HG02852 (cell line): ENCODE measurements at regions not wholly inside any gene's neighbourhood (a gene's known extent, or its start where the extent isn't known, plus 50 kb on each side); places are given as distances from the start of the nearest gene placed in this dataset.
"Not testable (repeated sequence)": the region's sequence is repeated elsewhere in the genome, so short reads cannot be mapped to it uniquely, and the experiment has no call there.

Source experiments
- ATAC-seq: cut with Tn5 transposase; IDR thresholded peaks from one replicate; pipeline ENCODE4 v1.9.1; 2021; ENCODE audit warnings: mild to moderate bottlenecking, moderate library complexity; ENCODE audit not compliant: unreplicated experiment

DNA sequence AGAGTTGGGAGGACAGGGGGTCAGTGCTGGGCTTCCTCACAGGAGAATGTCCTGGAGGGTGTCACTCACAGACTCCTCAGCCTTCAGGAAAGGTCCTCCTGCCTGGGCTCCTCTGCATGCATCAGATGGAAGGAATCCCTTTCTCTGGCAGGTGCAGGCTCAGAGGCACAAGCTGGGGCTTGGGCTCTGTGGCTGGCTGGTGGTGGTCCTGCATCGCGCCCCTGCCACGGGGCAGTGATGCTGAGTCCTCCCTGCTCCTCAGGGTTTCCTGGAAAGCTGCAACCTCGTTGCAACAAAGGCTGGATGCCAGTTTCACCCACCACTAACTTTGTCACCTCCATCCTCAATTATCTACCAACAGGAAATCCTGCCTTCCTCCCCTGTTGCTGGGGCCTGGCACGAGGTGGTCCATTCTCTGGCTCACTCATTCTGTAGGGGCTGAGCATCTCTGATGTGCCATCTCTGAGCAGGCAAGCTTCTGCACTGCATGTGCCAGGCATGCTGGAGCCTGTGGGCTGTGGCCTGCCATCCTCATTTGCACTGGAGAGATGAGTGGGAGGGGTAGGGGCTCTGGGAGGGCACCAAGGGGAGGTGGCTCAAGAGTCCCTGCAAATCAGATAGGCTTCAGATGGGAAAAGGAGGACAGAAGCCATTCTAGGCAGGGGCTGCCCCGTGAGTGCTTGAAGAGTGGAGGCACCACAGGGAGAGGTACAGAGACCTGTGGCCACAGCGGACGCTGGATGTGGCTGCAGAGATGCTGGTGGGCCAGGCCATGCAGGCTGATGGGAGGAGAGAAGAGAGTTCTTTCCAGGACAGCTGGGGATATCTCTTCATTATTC is 272.6 kb upstream of the HS6ST1 start:
- no peak for ATAC-seq

DNA sequence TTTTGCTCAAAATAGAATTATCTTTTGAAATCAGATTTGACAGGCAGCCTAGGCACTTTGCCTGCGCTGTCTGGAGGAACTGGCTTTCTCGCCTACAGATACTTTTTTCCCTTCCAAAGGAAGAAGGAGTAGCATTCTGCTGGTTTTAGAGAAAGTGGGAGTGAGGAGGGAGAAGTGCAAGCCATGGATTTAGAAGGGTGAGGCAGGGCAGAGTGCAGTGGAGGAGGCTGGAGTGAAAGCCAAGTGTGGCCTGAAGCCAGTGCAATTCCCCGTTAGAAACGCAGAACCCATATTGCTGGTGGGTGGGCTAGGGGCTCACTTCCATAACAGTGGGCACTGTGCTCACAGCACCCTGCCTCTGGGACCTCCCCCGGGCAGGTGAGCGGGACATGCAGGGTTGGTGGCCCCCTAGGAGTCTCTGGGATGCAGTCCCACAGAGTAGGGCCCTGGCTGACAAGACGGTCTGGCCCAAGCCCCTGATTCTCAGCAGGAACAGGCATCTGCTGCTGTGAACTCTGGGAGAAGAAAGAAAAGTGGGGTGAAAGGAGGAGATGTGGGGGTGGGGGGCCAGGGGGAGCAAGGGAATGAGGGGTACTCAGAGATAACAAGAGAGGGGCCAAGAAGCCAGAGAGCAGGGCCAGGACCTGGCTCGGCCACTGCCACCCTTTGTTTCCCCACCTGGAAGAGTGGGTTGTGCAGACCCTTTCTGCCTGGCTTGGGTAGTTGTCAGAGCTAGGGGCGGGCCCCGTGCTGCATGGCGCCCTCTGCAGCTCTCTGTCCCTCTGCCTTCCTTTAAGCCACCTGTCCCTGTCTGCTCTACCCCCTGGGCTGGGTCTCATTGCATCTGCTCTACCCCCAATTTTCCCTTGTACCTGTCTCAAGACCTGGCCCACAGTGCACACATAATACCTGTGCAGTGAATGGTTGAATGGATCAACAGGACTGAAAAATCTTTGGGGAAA is 273.5 kb upstream of the HS6ST1 start:
- no peak for ATAC-seq

DNA sequence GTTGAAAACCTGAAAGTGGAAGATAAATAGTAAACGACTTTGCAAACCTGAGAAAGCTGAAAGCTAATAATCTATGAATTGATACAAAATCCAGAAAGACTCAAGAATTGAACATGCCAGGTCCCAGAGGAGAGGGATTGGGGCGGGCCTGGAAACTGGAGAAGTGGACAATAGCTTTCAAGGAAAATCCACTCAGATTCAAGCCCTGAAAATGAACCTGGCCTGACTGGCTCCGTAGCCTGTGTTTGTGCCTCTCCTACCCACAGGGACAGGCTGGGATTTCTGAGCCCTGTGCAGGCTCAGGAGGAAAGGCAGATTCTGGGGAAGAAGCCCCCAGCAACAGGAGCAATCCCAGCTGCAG is 274.8 kb upstream of the HS6ST1 start:
- no peak for ATAC-seq

DNA sequence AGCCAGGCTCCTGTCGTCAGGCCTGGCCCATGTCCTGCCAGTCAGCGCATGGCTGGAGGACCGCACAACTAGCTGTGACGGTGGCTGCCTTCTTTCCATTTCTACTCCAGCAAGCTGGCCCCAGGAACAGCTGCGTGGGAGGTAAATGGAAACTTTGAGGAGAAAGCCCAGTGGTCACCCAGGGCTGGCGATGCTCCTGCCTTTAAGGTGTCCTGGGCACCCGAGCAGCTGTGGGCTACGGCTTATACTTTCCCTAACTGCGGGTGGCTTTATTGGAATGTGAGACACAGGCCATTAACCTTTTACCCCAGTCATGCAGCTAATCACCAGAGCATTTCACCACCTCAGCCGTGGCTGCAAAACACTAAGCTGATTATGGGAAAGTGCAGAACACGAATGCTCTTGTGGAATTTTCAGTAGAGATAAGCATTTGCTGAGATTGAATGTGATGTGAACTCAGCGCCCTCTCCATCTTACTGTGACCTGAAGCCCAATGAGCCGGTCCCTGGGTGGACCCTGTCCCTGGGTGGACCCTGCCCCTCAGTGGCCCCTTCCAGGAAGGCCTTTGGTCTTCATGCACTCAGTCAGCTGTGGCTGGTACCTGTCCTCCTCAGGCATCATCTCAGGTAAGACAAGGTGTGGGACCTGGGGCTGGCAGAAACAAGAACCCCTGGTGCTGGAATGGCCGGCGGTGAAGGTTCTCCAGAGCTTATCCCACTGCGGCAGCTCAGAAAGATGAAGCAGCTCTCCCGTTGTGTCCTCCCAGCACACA is 275.4 kb upstream of the HS6ST1 start:
- no peak for ATAC-seq

DNA sequence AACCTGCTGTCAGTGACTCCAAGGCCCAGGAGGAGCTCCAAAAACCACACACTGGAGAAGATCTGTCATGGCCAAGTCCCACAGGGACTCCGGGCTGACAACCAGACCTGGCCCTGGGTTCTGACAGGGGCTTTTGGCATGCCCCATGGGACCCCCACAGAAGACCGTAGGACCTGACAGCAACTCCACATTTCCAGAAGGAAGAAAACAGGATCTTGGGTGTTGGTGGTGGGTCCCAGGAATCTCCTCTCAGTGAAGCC is 275.9 kb upstream of the HS6ST1 start:
- ATAC-seq = no peak

DNA sequence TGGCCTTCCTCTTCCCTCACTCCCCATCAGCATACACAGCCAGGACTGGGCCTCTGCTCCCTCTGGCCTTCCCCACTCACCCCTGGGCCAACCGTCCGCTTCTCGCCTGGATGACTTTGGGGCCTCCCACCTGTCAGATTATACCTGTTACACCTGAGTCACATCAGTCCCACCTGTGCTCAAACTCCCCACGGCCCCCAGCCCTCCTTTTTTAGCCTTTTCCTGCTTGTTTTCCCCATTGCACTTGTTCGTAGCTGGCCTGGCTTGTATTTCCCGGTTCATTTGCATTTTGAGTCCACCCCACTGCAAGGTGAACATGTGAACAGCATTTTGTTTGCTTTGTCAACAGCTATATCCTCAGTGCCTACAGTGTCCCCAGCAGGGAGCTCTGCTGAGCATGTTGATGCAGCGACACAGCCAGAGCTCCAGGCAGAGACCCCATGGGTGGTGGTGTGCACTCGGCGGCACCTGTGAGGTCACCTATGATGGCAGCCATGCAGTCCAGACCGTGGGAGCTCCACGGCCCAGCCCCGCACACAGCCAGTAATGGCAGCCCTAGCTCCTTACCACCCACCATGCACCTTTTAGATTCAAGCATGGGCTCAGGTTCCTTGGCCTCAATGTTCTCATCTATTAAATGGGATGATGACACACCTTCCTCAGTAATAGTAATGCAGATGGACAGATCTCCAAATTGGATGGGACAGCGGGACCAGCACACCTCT is 276.4 kb upstream of the HS6ST1 start:
- ATAC-seq = no peak

DNA sequence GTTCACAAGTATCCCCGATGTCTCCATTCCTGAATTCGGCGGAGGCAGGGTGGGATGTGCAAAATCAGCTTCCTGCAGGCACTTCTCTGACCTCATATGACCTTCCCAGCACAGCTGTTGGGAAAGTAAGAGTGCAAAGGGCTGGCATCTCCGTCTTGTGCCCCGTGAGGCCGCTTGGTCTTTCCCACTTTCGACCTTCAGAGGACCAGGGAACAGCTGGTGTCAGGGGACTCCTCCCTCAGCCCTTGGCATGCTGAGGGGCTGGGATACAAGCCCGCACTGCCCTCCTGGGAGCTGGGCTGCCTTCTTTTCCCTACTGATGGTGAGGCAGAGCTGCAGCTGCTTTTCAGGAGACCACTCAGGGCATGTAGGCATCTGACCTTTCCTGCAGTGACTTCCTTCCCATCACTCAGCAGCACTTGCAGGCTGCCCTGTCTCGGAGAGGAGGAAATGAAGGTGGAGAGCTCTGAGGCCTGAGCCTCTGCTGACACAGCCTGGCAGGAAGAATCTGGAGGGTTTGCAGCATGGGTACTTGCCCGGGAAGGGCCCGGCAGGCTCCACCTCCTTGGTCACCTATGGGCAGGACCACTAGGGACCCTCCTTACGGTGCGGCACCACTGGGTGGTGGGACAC is 277.2 kb upstream of the HS6ST1 start:
- ATAC-seq = no peak

DNA sequence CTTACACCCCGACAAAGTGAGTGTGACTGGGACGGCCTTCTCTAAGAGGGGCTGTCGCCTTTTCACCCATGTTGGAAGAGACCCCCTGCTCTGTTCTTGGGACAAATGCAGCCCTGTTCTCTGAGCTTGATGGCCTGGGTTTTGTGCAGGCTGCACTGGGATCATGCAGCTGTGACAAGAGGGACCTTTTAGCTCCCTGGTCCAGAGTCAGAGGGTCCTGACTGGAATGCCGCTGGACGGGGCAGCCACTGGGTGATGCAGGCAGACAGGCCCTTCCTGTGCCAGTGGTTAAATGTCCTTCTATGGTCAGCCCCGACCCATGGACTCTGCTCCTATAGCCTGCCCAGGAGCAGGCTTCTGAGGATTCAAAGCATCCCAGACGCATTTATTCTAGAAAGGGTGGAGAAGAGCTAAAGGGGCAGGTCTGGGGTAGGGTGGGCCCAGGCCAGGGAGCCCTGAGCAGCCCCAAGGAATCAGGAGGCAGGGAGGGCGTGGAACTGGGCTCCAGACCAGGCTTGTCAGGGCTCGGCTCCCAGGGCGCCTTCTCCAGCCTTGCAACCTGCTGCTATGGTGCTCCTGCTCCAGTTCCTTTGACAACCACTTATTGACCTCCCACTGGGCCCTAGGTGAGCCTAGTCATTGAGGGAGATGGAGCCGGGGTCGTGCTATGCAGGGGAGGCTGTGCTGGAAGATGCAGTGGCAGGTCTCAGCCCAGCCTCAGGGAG is 277.9 kb upstream of the HS6ST1 start:
- no peak for ATAC-seq

DNA sequence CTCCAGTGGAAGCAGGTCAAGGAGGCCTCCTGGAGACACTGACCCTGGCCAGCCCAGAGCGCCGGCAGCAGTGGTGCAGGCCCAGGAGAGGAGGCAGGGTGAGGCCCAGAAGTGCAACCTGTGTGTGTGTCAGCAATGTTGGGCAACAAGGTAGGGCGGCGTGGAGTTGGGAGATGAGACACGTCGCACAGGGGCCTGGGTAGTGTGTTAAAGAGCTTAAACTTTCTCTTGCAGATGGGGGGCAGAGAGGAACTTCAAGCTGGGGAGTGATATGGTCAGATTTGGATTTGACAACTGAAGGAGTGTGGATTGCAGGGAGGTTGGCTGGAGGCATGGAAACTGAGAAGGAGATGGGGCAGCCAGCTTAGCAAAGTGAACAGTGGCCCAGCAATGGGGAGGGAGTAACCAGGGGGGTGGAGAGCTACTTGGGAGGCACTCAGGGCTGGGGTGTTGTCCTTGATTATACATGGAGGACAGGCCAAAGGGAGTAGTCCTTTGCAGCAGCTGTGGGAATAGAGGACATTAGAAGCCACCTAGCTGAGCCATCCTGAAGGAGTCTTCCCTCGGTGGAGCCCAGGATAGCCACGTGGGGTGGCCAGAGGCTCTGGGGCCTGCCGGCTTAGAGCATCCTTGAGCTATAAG is 278.6 kb upstream of the HS6ST1 start:
- ATAC-seq = no peak

DNA sequence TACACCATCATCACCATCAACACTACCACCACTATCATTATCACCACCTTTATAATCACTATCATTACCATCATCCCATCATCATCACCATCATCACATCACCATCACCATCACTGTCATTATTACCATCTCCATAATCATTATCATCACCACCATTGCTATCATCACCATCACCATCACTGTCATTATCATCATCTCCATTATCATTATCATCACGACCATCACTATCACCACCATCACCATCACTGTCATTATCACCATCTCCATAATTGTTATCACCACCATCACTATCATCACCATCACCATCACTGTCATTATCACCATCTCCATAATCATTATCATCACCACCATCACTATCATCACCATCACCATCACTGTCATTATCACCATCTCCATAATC is 279.6 kb upstream of the HS6ST1 start:
- not testable (repeated sequence) for ATAC-seq

DNA sequence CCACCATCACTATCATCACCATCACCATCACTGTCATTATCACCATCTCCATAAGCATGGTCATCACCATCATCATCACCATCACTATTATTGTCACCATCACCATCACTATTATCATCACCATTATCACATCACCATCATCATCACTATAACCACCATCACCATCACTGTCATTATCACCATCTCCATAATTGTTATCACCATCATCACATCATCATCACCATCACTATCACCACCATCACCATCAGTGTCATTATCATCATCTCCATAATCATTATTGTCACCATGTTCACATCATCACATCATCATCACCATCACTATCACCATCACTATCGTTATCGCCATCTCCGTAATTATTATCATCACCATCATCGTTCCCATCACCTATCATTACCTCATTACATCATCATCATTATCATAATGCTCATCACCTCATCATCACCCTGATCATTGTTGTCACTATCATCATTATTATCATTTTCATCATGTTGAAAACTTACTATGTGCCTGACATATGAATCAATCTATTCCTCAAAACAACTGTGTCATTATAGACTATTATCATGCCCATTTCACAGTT is 280.3 kb upstream of the HS6ST1 start:
- no peak for ATAC-seq

DNA sequence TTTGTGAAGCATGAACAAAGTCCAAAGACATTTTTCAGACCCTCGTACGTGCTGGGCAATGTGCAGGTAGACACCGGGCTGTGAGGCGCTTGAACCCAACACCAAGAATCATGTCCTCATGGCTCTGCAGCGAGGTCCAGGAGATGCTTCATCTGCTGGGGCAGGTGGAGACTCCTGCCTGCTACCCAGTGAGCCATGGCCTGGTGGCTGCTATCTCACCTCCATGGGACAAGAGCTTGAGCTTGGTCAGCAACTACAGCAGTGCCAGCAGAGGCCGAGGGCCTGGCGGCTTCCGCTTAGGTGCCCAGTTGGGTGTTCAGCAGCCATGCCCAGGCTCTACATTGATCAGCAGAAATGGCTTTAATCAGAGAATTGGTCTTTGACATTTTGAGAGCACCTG is 281.0 kb upstream of the HS6ST1 start:
- ATAC-seq = no peak

DNA sequence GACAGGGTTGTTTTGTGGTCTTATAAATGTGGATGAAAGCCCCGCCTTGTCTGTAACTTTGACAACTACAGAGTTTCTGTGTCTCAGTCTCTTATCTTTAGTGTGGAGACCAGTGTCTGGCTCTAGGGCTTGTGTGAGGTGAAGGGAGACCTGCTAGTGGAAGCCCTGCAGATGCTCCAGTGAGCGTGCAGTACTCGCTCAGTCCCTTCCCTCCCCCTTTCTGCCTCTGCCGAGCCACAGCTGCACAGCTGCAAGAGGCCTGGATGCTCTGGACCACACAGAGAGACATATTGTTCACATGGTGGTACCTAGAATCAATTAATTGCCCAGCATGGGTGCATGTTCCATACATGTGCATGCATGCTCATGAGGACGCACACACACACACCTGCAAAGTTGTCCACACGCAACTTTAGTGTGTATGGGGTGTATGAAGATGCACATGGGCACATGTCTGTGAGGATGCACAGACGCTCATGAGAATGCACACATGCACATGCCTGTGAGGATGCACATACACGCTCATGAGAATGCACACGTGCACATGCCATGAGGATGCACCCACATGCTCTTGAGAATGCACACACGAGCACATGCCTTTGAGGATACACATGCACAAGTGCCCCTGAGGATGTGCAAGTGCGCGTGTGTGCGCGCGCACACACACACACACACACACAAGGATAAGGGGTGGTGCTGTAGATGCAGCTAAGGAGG is 282.1 kb upstream of the HS6ST1 start:
- no peak for ATAC-seq

DNA sequence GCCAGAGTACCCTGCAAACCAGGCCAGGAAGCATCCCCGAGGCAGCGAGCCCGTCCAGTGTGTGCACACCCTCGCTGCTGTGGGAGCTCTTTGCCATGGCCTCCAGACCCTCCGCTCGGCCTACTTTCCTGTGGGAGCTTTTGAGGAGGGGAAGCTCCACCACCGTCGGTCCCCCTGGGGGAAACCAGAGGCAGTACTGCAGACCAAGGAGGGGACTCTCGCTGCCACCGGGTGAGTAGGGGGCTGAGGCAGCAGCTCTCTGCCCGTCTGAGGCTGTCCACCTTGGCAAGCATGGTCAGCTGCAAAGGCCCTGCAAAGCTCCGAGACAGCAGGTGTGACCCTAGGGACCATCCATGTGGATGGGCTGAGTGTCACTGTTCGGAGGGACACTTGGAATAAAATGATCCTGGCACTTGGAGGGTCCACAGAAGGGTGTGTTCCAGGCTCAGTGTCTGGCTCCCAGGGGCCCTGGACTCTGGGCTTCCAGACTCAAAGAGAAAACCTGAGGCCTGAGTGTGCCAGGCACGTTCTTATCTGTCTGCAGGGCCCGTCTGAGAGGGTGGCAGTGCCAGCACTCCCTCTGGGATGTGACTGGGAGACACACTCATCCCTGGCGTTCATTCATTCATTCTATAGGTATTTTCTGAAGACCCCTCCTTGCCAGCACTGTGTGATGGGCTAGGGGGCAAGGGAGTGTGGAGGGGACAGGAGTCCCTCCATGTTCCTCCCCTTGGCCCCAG is 282.8 kb upstream of the HS6ST1 start:
- ATAC-seq = no peak

DNA sequence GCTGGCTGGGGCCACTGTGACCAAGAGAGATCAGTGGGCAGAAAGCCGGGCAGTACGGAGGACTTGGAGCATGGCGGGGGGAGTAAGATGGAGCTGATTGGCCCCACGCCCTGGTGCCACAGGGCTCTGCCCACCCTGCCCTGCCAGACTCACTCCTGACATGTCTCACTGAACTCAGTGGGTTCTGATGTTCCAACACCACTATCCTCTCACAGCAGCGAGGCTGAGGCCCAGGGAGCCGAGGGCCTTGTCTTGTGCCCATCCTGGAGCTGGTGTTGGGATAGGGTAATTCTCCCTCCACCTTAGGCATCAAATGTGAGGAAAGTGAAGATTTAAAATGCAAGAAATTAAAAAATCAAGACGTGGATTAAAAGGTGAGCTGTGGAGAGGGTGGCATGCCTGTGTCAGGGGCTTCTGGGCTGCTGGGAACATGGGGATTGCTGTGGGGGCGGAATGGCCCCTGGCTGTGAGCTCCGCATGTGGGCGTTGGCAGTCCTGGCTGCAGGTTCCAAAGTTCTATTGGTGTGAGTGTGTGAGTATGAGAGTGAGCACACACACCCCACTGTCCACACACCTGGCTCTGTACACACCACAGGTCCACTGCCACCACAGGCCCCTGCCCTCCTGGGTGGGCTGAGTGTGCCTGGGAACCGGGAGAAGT is 283.5 kb upstream of the HS6ST1 start:
- ATAC-seq = no peak

DNA sequence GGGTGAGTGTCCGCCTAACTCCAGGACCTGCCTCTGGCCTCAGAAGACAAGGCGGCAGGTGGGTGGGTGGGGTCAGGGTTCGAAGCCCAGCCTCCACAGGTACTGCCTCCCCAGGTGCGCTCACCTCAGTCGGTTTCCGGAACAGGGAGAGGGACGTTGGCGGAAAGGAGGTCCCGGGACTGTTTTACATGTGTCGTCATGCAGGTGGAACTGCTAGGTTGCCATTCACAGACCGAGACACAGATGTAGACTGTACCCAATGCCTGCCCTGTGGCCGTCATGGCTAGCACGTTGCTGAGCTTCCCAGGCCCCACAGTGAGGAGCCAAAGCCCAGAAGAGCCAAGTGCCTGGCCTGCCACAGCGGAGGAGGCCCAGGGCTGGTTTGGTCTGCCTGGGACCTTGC is 284.0 kb upstream of the HS6ST1 start:
- no peak for ATAC-seq

DNA sequence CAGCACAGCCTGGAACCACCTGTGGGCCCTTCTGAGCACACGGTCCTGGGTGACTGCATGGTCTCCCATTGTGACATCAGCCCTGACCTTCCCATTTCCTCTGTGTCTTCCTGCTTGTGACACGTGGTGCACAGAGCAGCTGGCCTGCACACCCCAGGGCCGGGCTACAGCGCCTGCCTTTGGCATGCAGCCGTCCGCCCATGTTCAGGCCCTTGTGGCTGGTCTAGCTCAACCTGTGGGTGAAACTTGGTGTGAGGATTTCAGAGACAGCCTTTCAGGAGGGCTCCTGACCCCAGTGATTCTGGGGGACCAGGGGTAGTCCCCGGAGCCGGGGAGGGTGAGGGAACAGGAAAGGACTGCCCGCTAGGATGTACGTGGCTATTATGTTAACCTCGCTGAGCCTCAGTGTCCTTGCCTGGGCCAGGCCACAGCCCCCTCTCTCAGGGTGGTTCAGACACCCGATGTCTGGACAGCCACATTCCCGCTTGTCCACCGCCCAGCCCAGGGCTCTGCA is 284.8 kb upstream of the HS6ST1 start:
- ATAC-seq = no peak
